Gastroesophageal sphincter (tissue), 4 donors: ENCODE measurements at regions not wholly inside any gene's neighbourhood (a gene's known extent, or its start where the extent isn't known, plus 50 kb on each side); places are given as distances from the start of the nearest gene placed in this dataset.
"Not testable (repeated sequence)": the region's sequence is repeated elsewhere in the genome, so short reads cannot be mapped to it uniquely, and the experiment has no call there.

ENCODE experiments used
- ATAC-seq: fragments of 150-250 bp; one replicate; pipeline ENCODE4 v1.9.1; 2016; ENCODE audit warnings: mild to moderate bottlenecking, moderate library complexity
- H3K27ac ChIP-seq, 4 donors: fragments of 200-600 bp; sonication (generic) in 3 of 4; 1 replicate in 3 of 4; 2 replicates in 1 of 4; pipeline ENCODE4 v1.5.1; 2016 to 2019
- H3K27me3 ChIP-seq: fragments of 200-600 bp; sonication (generic); one replicate; pipeline ENCODE4 v1.5.1; 2019
- H3K36me3 ChIP-seq, 2 donors: fragments of 200-600 bp; sonication (generic); one replicate each; pipeline ENCODE4 v1.5.1; 2019; ENCODE audit warnings: control low read depth in 1 of 2
- H3K4me1 ChIP-seq, 3 donors: fragments of 200-600 bp; sonication (generic); 1 replicate in 2 of 3; 2 replicates in 1 of 3; pipeline ENCODE4 v1.5.1; 2016 to 2019; ENCODE audit warnings: control low read depth in 2 of 3
- H3K4me3 ChIP-seq, 2 donors: fragments of 200-600 bp; sonication (generic); one replicate each; pipeline ENCODE4 v1.5.1; 2019; ENCODE audit warnings: mild to moderate bottlenecking in 1 of 2, moderate library complexity in 1 of 2
- H3K9me3 ChIP-seq, 3 donors: fragments of 200-600 bp; sonication (generic); one replicate each; pipeline ENCODE4 v1.5.1; 2017 to 2019; ENCODE audit warnings: control low read depth in 2 of 3
- CTCF ChIP-seq, 4 experiments: fragments of 200-600 bp in 2 of 4; fragments of 450-650 bp in 2 of 4; sonication (generic) in 1 of 4; IDR thresholded peaks; one replicate each; pipeline ENCODE4 v1.5.1; 2017 to 2019; ENCODE audit warnings: antibody characterized with exemption in 4 of 4, mild to moderate bottlenecking in 2 of 4, moderate library complexity in 2 of 4
- EP300 ChIP-seq: sonication (generic); formaldehyde crosslinking; IDR thresholded peaks from one replicate; pipeline ENCODE4 v1.6.1; 2017; ENCODE audit warnings: antibody characterized with exemption, mild to moderate bottlenecking
- POLR2A ChIP-seq, 2 donors: fragments of 450-650 bp; IDR thresholded peaks; one replicate each; pipeline ENCODE4 v1.6.1; 2017; ENCODE audit warnings: antibody characterized with exemption in 2 of 2, mild to moderate bottlenecking in 2 of 2, moderate library complexity in 1 of 2
- POLR2AphosphoS5 ChIP-seq: sonication (generic); formaldehyde crosslinking; IDR thresholded peaks from one replicate; pipeline ENCODE4 v1.6.1; 2017; ENCODE audit warnings: antibody characterized with exemption
- WGBS, 2 donors: methylation state at CpG; one replicate each; pipeline ENCODE4 v1.1.5; 2018; ENCODE audit warnings: low coverage in 1 of 2; 5-methylcytosine and 5-hydroxymethylcytosine counted together

DNA sequence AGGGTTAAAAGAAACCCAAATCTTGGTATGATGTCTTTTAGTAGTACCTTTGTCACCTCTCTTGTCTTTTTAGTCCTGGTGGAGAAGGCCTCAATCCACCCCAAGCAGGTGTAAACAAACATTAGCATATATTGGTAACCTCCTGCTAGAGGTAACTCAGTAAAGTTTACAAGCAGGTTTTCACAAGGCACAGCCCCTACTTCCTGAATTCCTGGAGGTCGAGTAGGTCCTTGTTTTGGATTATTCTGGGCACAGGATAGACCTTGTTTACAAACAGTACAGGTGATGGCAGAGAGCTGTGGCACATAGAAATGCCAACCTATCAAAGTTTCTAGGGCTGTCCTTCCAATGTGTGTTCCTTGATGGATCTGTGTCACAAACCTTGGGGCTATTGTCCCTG, 99.1 kb downstream of the ALG10 start:
- no peak for ATAC-seq
- Histone ChIP-seq H3K4me1 (no peaks in the 10 kb centered on the region), H3K27ac (no peak overlapping the region), H3K4me3 (no peak overlapping the region), H3K27me3 (peaks cover 12% of the 10 kb centered on the region), H3K9me3 (no peaks in the 10 kb centered on the region), H3K36me3 (no peaks in the 10 kb centered on the region)
- 29 to 60% methylated on average over 1 of the region's 1 CpG for WGBS, 2 donors
- TF ChIP-seq POLR2A (IDR thresholded peaks at IDR 0.05): no peak
- TF ChIP-seq EP300: no peak
- TF ChIP-seq POLR2AphosphoS5: no peak
- no peak for TF ChIP-seq CTCF (IDR thresholded peaks at IDR 0.05)

GRCh38 chr12:34123092-34123491, 100.8 kb downstream of the ALG10 start:
- not testable (repeated sequence) for ATAC-seq, H3K9me3 ChIP-seq, H3K36me3 ChIP-seq, H3K27ac ChIP-seq, H3K4me3 ChIP-seq, H3K4me1 ChIP-seq
- peak; percentile 53 to 83 (median 78) for TF ChIP-seq CTCF (IDR thresholded peaks at IDR 0.05)
- 19 to 22% methylated on average over 6 of the region's 6 CpGs for WGBS, 2 donors
- peaks cover 19% of the 10 kb centered on the region for H3K27me3 ChIP-seq

GRCh38 chr12:34124608-34125007, 102.3 kb downstream of the ALG10 start:
- WGBS, 2 donors: 67 to 89% methylated on average over 7 to 8 of the region's 8 CpGs
- H3K4me1 ChIP-seq: no peaks in the 10 kb centered on the region

GRCh38 chr12:34126239-34126641, 103.9 kb downstream of the ALG10 start:
- peaks cover 19% of the 10 kb centered on the region for H3K27me3 ChIP-seq
- no peak overlapping the region for H3K4me3 ChIP-seq
- WGBS, 2 donors: 63 to 81% methylated on average over 8 to 9 of the region's 9 CpGs
- H3K9me3 ChIP-seq: no peaks in the 10 kb centered on the region
- no peak for ATAC-seq
- no peaks in the 10 kb centered on the region for H3K4me1 ChIP-seq
- H3K36me3 ChIP-seq: no peaks in the 10 kb centered on the region
- TF ChIP-seq POLR2A (IDR thresholded peaks at IDR 0.05) (no peak), POLR2AphosphoS5 (no peak), CTCF (IDR thresholded peaks at IDR 0.05) (no peak), EP300 (no peak)
- no peak overlapping the region for H3K27ac ChIP-seq

More at GRCh38 chr12:34124608-34125007, 102.3 kb downstream of the ALG10 start:
- Histone ChIP-seq H3K36me3 (no peaks in the 10 kb centered on the region), H3K4me3 (no peak overlapping the region), H3K27me3 (peaks cover 19% of the 10 kb centered on the region), H3K27ac (no peak overlapping the region), H3K9me3 (no peaks in the 10 kb centered on the region)
- ATAC-seq: no peak
- TF ChIP-seq POLR2A (IDR thresholded peaks at IDR 0.05) (no peak), POLR2AphosphoS5 (no peak), EP300 (no peak), CTCF (IDR thresholded peaks at IDR 0.05) (no peak)

DNA sequence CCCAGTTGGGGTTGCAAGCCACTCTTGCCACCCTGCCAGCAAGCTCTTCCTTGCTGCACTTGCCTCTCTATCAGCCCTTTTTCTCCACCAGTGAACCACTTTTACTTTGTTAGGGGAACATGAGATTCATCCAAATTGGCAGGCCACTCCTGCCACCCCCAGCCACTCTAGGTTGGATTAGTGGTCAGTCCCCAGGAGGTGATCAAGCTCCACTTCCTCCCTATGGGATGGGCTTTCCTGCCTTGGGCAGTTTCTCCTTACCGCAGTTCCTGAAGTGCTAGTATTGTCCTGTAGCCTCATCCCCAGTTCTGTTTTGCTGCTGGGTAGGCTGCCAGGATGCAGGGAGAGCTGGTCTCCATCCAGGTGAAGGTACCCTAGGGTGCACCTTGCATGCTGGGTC, 104.5 kb downstream of the ALG10 start:
- H3K4me1 ChIP-seq: no peaks in the 10 kb centered on the region
- no peak overlapping the region for H3K27ac ChIP-seq
- TF ChIP-seq POLR2AphosphoS5 (no peak), CTCF (IDR thresholded peaks at IDR 0.05) (no peak), EP300 (no peak), POLR2A (IDR thresholded peaks at IDR 0.05) (no peak)
- H3K27me3 ChIP-seq: peaks cover 19% of the 10 kb centered on the region
- 100% methylated on average over 1 of the region's 1 CpG; no CpG with 5 or more reads in 1 of the 2 donors for WGBS, 2 donors
- H3K36me3 ChIP-seq: no peaks in the 10 kb centered on the region
- no peaks in the 10 kb centered on the region for H3K9me3 ChIP-seq
- no peak for ATAC-seq
- H3K4me3 ChIP-seq: no peak overlapping the region

- H3K4me1 ChIP-seq, H3K27ac ChIP-seq, H3K9me3 ChIP-seq, ATAC-seq, H3K36me3 ChIP-seq, H3K4me3 ChIP-seq: not testable (repeated sequence)
- H3K27me3 ChIP-seq: peaks cover 19% of the 10 kb centered on the region
- 18 to 69% methylated on average over 1 of the region's 2 CpGs for WGBS, 2 donors
These were observed 105.1 kb downstream of the ALG10 start for GRCh38 chr12:34127379-34127778.
